HG02642 (cell line): ENCODE measurements at regions not wholly inside any gene's neighbourhood (a gene's known extent, or its start where the extent isn't known, plus 50 kb on each side); places are given as distances from the start of the nearest gene placed in this dataset.
"Not testable (repeated sequence)": the region's sequence is repeated elsewhere in the genome, so short reads cannot be mapped to it uniquely, and the experiment has no call there.

Experiments
- ATAC-seq: cut with Tn5 transposase; IDR thresholded peaks from one replicate; pipeline ENCODE4 v1.9.1; 2021; ENCODE audit warnings: mild to moderate bottlenecking; ENCODE audit not compliant: unreplicated experiment, poor library complexity

- not testable (repeated sequence) for ATAC-seq
Observed at GRCh38 chrX:95549552-95549951, 1135.1 kb upstream of the DIAPH2 start.

- no peak for ATAC-seq
Observed at GRCh38 chrX:95585321-95585720, 1099.3 kb upstream of the DIAPH2 start.

- ATAC-seq: no peak
Observed at GRCh38 chrX:95612350-95612749, 1072.3 kb upstream of the DIAPH2 start.

- ATAC-seq: no peak
Observed at GRCh38 chrX:95622200-95622599, 1062.4 kb upstream of the DIAPH2 start.

- ATAC-seq: no peak
Observed at GRCh38 chrX:95626748-95627147, 1057.9 kb upstream of the DIAPH2 start.

GRCh38 chrX:95628796-95629195 is 1055.8 kb upstream of the DIAPH2 start:
- ATAC-seq: no peak

- no peak for ATAC-seq
Observed at GRCh38 chrX:95629737-95630136, 1054.9 kb upstream of the DIAPH2 start.

GRCh38 chrX:95640226-95640625 is 1044.4 kb upstream of the DIAPH2 start:
- ATAC-seq: no peak

- no peak for ATAC-seq
Observed at GRCh38 chrX:95645738-95646137, 1038.9 kb upstream of the DIAPH2 start.

- no peak for ATAC-seq
Observed at GRCh38 chrX:95662200-95662599, 1022.4 kb upstream of the DIAPH2 start.

GRCh38 chrX:95666056-95666455 is 1018.6 kb upstream of the DIAPH2 start:
- ATAC-seq: no peak

GRCh38 chrX:95675011-95675410 is 1009.6 kb upstream of the DIAPH2 start:
- no peak for ATAC-seq

- no peak for ATAC-seq
Observed at GRCh38 chrX:95675794-95676193, 1008.8 kb upstream of the DIAPH2 start.

- no peak for ATAC-seq
Observed at GRCh38 chrX:95678679-95679078, 1006.0 kb upstream of the DIAPH2 start.

- ATAC-seq: no peak
Observed at GRCh38 chrX:95693365-95693764, 991.3 kb upstream of the DIAPH2 start.

- ATAC-seq: no peak
Observed at GRCh38 chrX:95703696-95704095, 980.9 kb upstream of the DIAPH2 start.

GRCh38 chrX:95716841-95717240 is 967.8 kb upstream of the DIAPH2 start:
- no peak for ATAC-seq

- ATAC-seq: no peak
Observed at GRCh38 chrX:95718746-95719145, 965.9 kb upstream of the DIAPH2 start.

- ATAC-seq: no peak
Observed at GRCh38 chrX:95721011-95721410, 963.6 kb upstream of the DIAPH2 start.

- ATAC-seq: no peak
Observed at GRCh38 chrX:95728446-95728845, 956.2 kb upstream of the DIAPH2 start.

- no peak for ATAC-seq
Observed at GRCh38 chrX:95729401-95729800, 955.2 kb upstream of the DIAPH2 start.

GRCh38 chrX:95733426-95733825 is 951.2 kb upstream of the DIAPH2 start:
- ATAC-seq: no peak

- no peak for ATAC-seq
Observed at GRCh38 chrX:95754411-95754810, 930.2 kb upstream of the DIAPH2 start.
